GM21526 (cell line): ENCODE measurements at regions not wholly inside any gene's neighbourhood (a gene's known extent, or its start where the extent isn't known, plus 50 kb on each side); places are given as distances from the start of the nearest gene placed in this dataset.

Experiments used
- ATAC-seq: cut with Tn5 transposase; IDR thresholded peaks from one replicate; pipeline ENCODE4 v1.9.1; 2021; ENCODE audit warnings: moderate library complexity; ENCODE audit not compliant: unreplicated experiment, low FRiP score

GRCh38 chr4:127140306-127140705 is 492.5 kb upstream of the INTU start:
- no peak for ATAC-seq

GRCh38 chr4:127141856-127142255 is 490.9 kb upstream of the INTU start:
- ATAC-seq, result no peak

GRCh38 chr4:127143460-127144195 is 489.1 kb upstream of the INTU start:
- no peak for ATAC-seq

GRCh38 chr4:127145006-127145540 is 487.7 kb upstream of the INTU start:
- ATAC-seq, result no peak

GRCh38 chr4:127148165-127148564 is 484.6 kb upstream of the INTU start:
- ATAC-seq, result no peak

GRCh38 chr4:127149086-127149485 is 483.7 kb upstream of the INTU start:
- ATAC-seq, result no peak

- no peak for ATAC-seq
These were observed 480.8 kb upstream of the INTU start for GRCh38 chr4:127151941-127152340.

GRCh38 chr4:127155116-127155515 is 477.6 kb upstream of the INTU start:
- ATAC-seq, result no peak

GRCh38 chr4:127155555-127155954 is 477.2 kb upstream of the INTU start:
- no peak for ATAC-seq

- no peak for ATAC-seq
These were observed 470.0 kb upstream of the INTU start for GRCh38 chr4:127162741-127163140.

- ATAC-seq, result no peak
These were observed 466.8 kb upstream of the INTU start for GRCh38 chr4:127165971-127166370.

- no peak for ATAC-seq
These were observed 458.6 kb upstream of the INTU start for GRCh38 chr4:127174201-127174600.

GRCh38 chr4:127174616-127175015 is 458.1 kb upstream of the INTU start:
- ATAC-seq, result no peak

- ATAC-seq, result no peak
These were observed 453.3 kb upstream of the INTU start for GRCh38 chr4:127179256-127180087.

GRCh38 chr4:127181001-127181400 is 451.8 kb upstream of the INTU start:
- ATAC-seq, result no peak

GRCh38 chr4:127182687-127183086 is 450.1 kb upstream of the INTU start:
- no peak for ATAC-seq

GRCh38 chr4:127188847-127189246 is 443.9 kb upstream of the INTU start:
- ATAC-seq, result no peak

GRCh38 chr4:127194281-127194680 is 438.5 kb upstream of the INTU start:
- ATAC-seq, result no peak

- no peak for ATAC-seq
These were observed 436.0 kb upstream of the INTU start for GRCh38 chr4:127196655-127197352.

GRCh38 chr4:127203562-127204200 is 429.1 kb upstream of the INTU start:
- no peak for ATAC-seq

- no peak for ATAC-seq
These were observed 428.4 kb upstream of the INTU start for GRCh38 chr4:127204322-127204721.
